Loucy (cell line): ENCODE measurements at regions not wholly inside any gene's neighbourhood (a gene's known extent, or its start where the extent isn't known, plus 50 kb on each side); places are given as distances from the start of the nearest gene placed in this dataset.

ENCODE experiments used
- H2AFZ ChIP-seq: fragments of 200-600 bp; sonication (generic); 2 replicates; pipeline ENCODE4 v1.6.0; 2016; ENCODE audit warnings: antibody characterized with exemption, mild to moderate bottlenecking, low read length, moderate library complexity
- H3F3A ChIP-seq: fragments of 200-600 bp; 2 replicates; pipeline ENCODE4 v1.6.0; 2016; ENCODE audit warnings: antibody characterized with exemption, low read depth, mild to moderate bottlenecking
- H3K27me3 ChIP-seq: fragments of 200-600 bp; sonication (generic); 2 replicates; pipeline ENCODE4 v1.6.1; 2014; ENCODE audit warnings: low read length, mild to moderate bottlenecking; ENCODE audit not compliant: insufficient read depth, poor library complexity, severe bottlenecking
- H3K36me3 ChIP-seq: fragments of 200-600 bp; sonication (generic); 2 replicates; pipeline ENCODE4 v1.6.1; 2016; ENCODE audit warnings: low read length; ENCODE audit not compliant: insufficient read depth
- H3K4me1 ChIP-seq: fragments of 200-600 bp; sonication (generic); 2 replicates; pipeline ENCODE4 v1.5.1; 2014; ENCODE audit warnings: low read length, mild to moderate bottlenecking; ENCODE audit not compliant: insufficient read depth, poor library complexity, severe bottlenecking
- H3K4me2 ChIP-seq: fragments of 200-600 bp; sonication (generic); 2 replicates; pipeline ENCODE4 v1.6.0; 2014; ENCODE audit warnings: antibody characterized with exemption, low read length, low read depth, mild to moderate bottlenecking; ENCODE audit not compliant: poor library complexity, severe bottlenecking
- H3K4me3 ChIP-seq: fragments of 200-600 bp; sonication (generic); 2 replicates; pipeline ENCODE4 v1.5.1; 2014; ENCODE audit warnings: low read length, mild to moderate bottlenecking, mixed read lengths; ENCODE audit not compliant: poor library complexity, severe bottlenecking
- H3K79me2 ChIP-seq: fragments of 200-600 bp; sonication (generic); 2 replicates; pipeline ENCODE4 v1.6.1; 2014; ENCODE audit warnings: low read length; ENCODE audit not compliant: insufficient read depth
- H3K9ac ChIP-seq: fragments of 200-600 bp; sonication (generic); 2 replicates; pipeline ENCODE4 v1.6.0; 2014; ENCODE audit warnings: mild to moderate bottlenecking, low read depth, low read length, moderate library complexity; ENCODE audit not compliant: poor library complexity, severe bottlenecking
- H3K9me2 ChIP-seq: fragments of 200-600 bp; sonication (generic); replicated peaks from 2 replicates; pipeline ENCODE4 v1.6.1; 2016; ENCODE audit warnings: low read depth, low read length, mixed read lengths
- H3K9me3 ChIP-seq: fragments of 200-600 bp; sonication (generic); 2 replicates; pipeline ENCODE4 v1.6.1; 2014; ENCODE audit warnings: mild to moderate bottlenecking, antibody characterized with exemption, low read length, low read depth; ENCODE audit not compliant: insufficient read depth
- H4K20me1 ChIP-seq: fragments of 200-600 bp; sonication (generic); 2 replicates; pipeline ENCODE4 v1.6.0; 2014; ENCODE audit warnings: antibody characterized with exemption, low read length, mild to moderate bottlenecking; ENCODE audit not compliant: insufficient read depth, poor library complexity, severe bottlenecking
- EZH2phosphoT487 ChIP-seq: fragments of 200-600 bp; IDR thresholded peaks from 2 replicates; pipeline ENCODE4 v1.6.1; 2018; ENCODE audit warnings: antibody characterized with exemption, mild to moderate bottlenecking, moderate library complexity, borderline replicate concordance
- TF ChIP-seq, protein P1 (sequence below): fragments of 200-600 bp; sonication (generic); conservative IDR thresholded peaks from 2 replicates; pipeline ENCODE4 v1.5.1; 2014; ENCODE audit warnings: mild to moderate bottlenecking, antibody characterized with exemption, low read length

DNA sequence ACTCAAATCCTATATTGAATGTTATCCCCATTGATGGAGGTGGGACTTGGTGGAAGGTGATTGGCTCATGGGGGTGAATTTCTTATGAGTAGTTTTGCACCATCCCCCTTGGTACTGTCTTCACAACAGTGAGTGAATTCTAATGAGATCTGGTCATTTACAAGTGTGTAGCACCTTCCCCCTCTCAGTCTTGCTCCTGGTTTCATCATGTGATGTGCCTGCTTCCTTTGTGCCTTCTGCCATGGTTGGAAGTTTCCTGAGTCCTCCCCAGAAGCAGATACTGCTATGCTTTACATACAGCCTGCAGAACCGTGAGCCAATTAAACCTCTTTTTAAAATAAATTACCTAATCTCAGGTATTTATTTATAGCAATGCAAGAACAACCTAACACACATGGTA, 302.4 kb upstream of the KITLG start:
- Histone ChIP-seq H3K79me2 (no peaks in the 10 kb centered on the region), H2AFZ (0 out of 2 replicates have a peak overlapping the region, but pooled peaks have one; percentile 1), H3K27me3 (no peaks in the 10 kb centered on the region), H3K9me2 (no peaks in the 10 kb centered on the region), H3K9ac (no peak overlapping the region), H3K36me3 (no peaks in the 10 kb centered on the region), H4K20me1 (no peaks in the 10 kb centered on the region), H3K4me1 (no peaks in the 10 kb centered on the region), H3K4me3 (no peak overlapping the region), H3K9me3 (no peaks in the 10 kb centered on the region), H3K4me2 (no peak overlapping the region), H3F3A (no peaks in the 10 kb centered on the region)
- TF ChIP-seq, protein P1, sequence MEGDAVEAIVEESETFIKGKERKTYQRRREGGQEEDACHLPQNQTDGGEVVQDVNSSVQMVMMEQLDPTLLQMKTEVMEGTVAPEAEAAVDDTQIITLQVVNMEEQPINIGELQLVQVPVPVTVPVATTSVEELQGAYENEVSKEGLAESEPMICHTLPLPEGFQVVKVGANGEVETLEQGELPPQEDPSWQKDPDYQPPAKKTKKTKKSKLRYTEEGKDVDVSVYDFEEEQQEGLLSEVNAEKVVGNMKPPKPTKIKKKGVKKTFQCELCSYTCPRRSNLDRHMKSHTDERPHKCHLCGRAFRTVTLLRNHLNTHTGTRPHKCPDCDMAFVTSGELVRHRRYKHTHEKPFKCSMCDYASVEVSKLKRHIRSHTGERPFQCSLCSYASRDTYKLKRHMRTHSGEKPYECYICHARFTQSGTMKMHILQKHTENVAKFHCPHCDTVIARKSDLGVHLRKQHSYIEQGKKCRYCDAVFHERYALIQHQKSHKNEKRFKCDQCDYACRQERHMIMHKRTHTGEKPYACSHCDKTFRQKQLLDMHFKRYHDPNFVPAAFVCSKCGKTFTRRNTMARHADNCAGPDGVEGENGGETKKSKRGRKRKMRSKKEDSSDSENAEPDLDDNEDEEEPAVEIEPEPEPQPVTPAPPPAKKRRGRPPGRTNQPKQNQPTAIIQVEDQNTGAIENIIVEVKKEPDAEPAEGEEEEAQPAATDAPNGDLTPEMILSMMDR = no peak
- no peak for TF ChIP-seq EZH2phosphoT487

DNA sequence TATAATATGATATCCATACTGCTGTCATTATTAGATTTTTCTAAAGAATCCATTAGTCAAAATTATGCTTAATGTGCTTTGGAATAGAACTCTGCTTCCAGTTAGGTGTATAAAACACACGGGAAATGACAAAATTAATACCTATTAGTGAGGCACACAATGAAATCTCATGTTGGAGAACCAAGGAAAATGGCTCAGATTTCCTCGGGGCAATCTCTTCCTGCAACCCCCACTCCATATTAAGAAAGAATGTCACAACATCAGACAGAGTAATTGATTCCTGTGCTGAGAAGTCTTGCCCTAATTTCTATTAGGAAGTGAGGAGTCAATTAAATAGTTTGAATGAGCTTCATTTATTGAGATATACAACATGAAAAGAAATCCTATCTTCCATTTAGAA, 299.8 kb upstream of the KITLG start:
- Histone ChIP-seq H3K27me3 (no peaks in the 10 kb centered on the region), H3K36me3 (no peaks in the 10 kb centered on the region), H3K9ac (no peak overlapping the region), H3K79me2 (no peaks in the 10 kb centered on the region), H3K9me3 (no peaks in the 10 kb centered on the region), H4K20me1 (no peaks in the 10 kb centered on the region), H2AFZ (no peak overlapping the region), H3K9me2 (no peaks in the 10 kb centered on the region), H3F3A (no peaks in the 10 kb centered on the region), H3K4me2 (no peak overlapping the region), H3K4me3 (no peak overlapping the region), H3K4me1 (no peaks in the 10 kb centered on the region)
- no peak for TF ChIP-seq EZH2phosphoT487
- TF ChIP-seq, protein P1 = no peak

DNA sequence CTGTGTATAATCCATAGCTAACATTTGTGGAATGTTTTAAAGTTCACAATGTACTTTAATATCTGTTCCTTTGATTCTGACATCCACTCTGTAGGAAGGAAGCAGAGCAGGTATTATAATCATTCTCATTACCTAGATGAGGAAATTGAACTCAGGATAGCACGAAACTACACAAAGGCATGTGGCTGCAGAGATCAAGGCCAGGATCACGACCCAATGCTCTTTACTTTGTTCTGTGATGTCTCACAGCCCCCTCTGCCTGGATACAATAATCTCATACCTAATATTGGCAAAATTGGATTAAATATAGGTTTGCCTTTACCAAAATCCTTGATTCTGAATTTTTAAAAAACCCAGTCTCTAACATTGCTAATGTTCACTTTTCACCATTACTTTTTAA, 298.0 kb upstream of the KITLG start:
- no peak overlapping the region for H3K9ac ChIP-seq
- H3K4me3 ChIP-seq = no peak overlapping the region
- H3K27me3 ChIP-seq = no peaks in the 10 kb centered on the region
- no peak overlapping the region for H3K4me2 ChIP-seq
- H4K20me1 ChIP-seq = no peaks in the 10 kb centered on the region
- H3K79me2 ChIP-seq = no peaks in the 10 kb centered on the region
- no peaks in the 10 kb centered on the region for H3K9me2 ChIP-seq
- no peaks in the 10 kb centered on the region for H3F3A ChIP-seq
- no peaks in the 10 kb centered on the region for H3K36me3 ChIP-seq
- no peak overlapping the region for H2AFZ ChIP-seq
- no peak for TF ChIP-seq EZH2phosphoT487
- TF ChIP-seq, protein P1 = no peak
- H3K9me3 ChIP-seq = no peaks in the 10 kb centered on the region
- no peaks in the 10 kb centered on the region for H3K4me1 ChIP-seq
